H9 (cell line): ENCODE measurements at regions not wholly inside any gene's neighbourhood (a gene's known extent, or its start where the extent isn't known, plus 50 kb on each side); places are given as distances from the start of the nearest gene placed in this dataset.

ENCODE experiments used
- DNase-seq: peaks from one replicate; pipeline ENCODE4 v3.0.0-alpha.2; 2017
- H2AFZ ChIP-seq: one replicate; pipeline ENCODE4 v1.6.1; 2013; ENCODE audit warnings: mild to moderate bottlenecking, low read length, control low read depth, moderate library complexity
- H2AK5ac ChIP-seq: 2 replicates; pipeline ENCODE4 v1.6.1; 2013; ENCODE audit warnings: low read length, control low read depth, mixed read lengths; ENCODE audit not compliant: insufficient read length
- H2BK120ac ChIP-seq: one replicate; pipeline ENCODE4 v1.6.1; 2013; ENCODE audit warnings: low read depth, mild to moderate bottlenecking, low read length, control low read depth, inconsistent platforms; ENCODE audit not compliant: poor library complexity, severe bottlenecking
- H2BK12ac ChIP-seq: 2 replicates; pipeline ENCODE4 v1.6.1; 2013; ENCODE audit warnings: low read length, control low read depth, mixed read lengths, low read depth; ENCODE audit not compliant: insufficient read length
- H2BK15ac ChIP-seq: 2 replicates; pipeline ENCODE4 v1.6.1; 2013; ENCODE audit warnings: low read depth, low read length, control low read depth
- H2BK20ac ChIP-seq: one replicate; pipeline ENCODE4 v1.6.1; 2013; ENCODE audit warnings: low read depth, mild to moderate bottlenecking, low read length, control low read depth, inconsistent platforms; ENCODE audit not compliant: poor library complexity, severe bottlenecking
- H2BK5ac ChIP-seq: 2 replicates; pipeline ENCODE4 v1.6.1; 2013; ENCODE audit warnings: low read length, control low read depth, mixed read lengths; ENCODE audit not compliant: insufficient read length
- H3K14ac ChIP-seq: 2 replicates; pipeline ENCODE4 v1.6.1; 2013; ENCODE audit warnings: low read length, control low read depth; ENCODE audit not compliant: insufficient read depth
- H3K18ac ChIP-seq: 2 replicates; pipeline ENCODE4 v1.6.1; 2013; ENCODE audit warnings: low read depth, mild to moderate bottlenecking, mixed read lengths, low read length, control low read depth; ENCODE audit not compliant: insufficient read length
- H3K23ac ChIP-seq: 2 replicates; pipeline ENCODE4 v1.6.1; 2013; ENCODE audit warnings: low read length, control low read depth, mixed read lengths, low read depth; ENCODE audit not compliant: insufficient read length
- H3K23me2 ChIP-seq: 2 replicates; pipeline ENCODE4 v1.6.1; 2013; ENCODE audit warnings: low read depth, mild to moderate bottlenecking, mixed read lengths, low read length, control low read depth; ENCODE audit not compliant: insufficient read length, poor library complexity, severe bottlenecking
- H3K27ac ChIP-seq: 2 replicates; pipeline ENCODE4 v1.5.1; 2013; ENCODE audit warnings: low read length, control low read depth, mixed read lengths, low read depth; ENCODE audit not compliant: insufficient read length
- H3K27me3 ChIP-seq: 2 replicates; pipeline ENCODE4 v1.6.1; 2013; ENCODE audit warnings: low read length, control low read depth, inconsistent platforms; ENCODE audit not compliant: insufficient read depth
- H3K4ac ChIP-seq: 2 replicates; pipeline ENCODE4 v1.6.1; 2013; ENCODE audit warnings: low read depth, mild to moderate bottlenecking, control low read depth, inconsistent platforms, low read length, moderate library complexity
- H3K4me1 ChIP-seq: 2 replicates; pipeline ENCODE4 v1.6.1; 2013; ENCODE audit warnings: low read length, control low read depth, inconsistent platforms; ENCODE audit not compliant: insufficient read depth
- H3K4me2 ChIP-seq: 2 replicates; pipeline ENCODE4 v1.6.1; 2013; ENCODE audit warnings: low read length, control low read depth, mixed read lengths; ENCODE audit not compliant: insufficient read length, insufficient read depth
- H3K56ac ChIP-seq: 2 replicates; pipeline ENCODE4 v1.6.1; 2013; ENCODE audit warnings: low read depth, mild to moderate bottlenecking, mixed read lengths, low read length, control low read depth; ENCODE audit not compliant: insufficient read length
- H3K79me1 ChIP-seq: 2 replicates; pipeline ENCODE4 v1.6.1; 2013; ENCODE audit warnings: low read depth, mild to moderate bottlenecking, moderate library complexity, low read length, control low read depth, inconsistent platforms; ENCODE audit not compliant: insufficient read depth, poor library complexity, severe bottlenecking
- H3K79me2 ChIP-seq: 2 replicates; pipeline ENCODE4 v1.6.1; 2013; ENCODE audit warnings: low read length, control low read depth, inconsistent platforms; ENCODE audit not compliant: insufficient read depth
- H3K9ac ChIP-seq: 2 replicates; pipeline ENCODE4 v1.6.1; 2013; ENCODE audit warnings: low read length, control low read depth, mixed read lengths; ENCODE audit not compliant: insufficient read length; ENCODE audit errors: extremely low read depth
- H3K9me3 ChIP-seq: one replicate; pipeline ENCODE4 v1.6.1; 2013; ENCODE audit warnings: low read depth, low read length, inconsistent platforms; ENCODE audit not compliant: control insufficient read depth
- H3T11ph ChIP-seq: one replicate; pipeline ENCODE4 v1.6.1; 2013; ENCODE audit warnings: mild to moderate bottlenecking, low read length, control low read depth, inconsistent platforms
- H4K20me1 ChIP-seq: one replicate; pipeline ENCODE4 v1.6.1; 2013; ENCODE audit not compliant: control insufficient read depth, insufficient read length, insufficient read depth
- H4K5ac ChIP-seq: 2 replicates; pipeline ENCODE4 v1.6.1; 2013; ENCODE audit warnings: low read depth, mild to moderate bottlenecking, mixed read lengths, low read length, control low read depth; ENCODE audit not compliant: insufficient read length
- H4K8ac ChIP-seq: replicated peaks from 2 replicates; pipeline ENCODE4 v1.6.1; 2013; ENCODE audit warnings: low read length, control low read depth, mixed read lengths, low read depth; ENCODE audit not compliant: insufficient read length
- H4K91ac ChIP-seq: 2 replicates; pipeline ENCODE4 v1.6.1; 2013; ENCODE audit warnings: low read depth, mild to moderate bottlenecking, moderate library complexity, mixed read lengths, low read length, control low read depth; ENCODE audit not compliant: insufficient read length
- H3K27ac Mint-ChIP-seq, 3 experiments: 2 replicates in 2 of 3; 3 replicates in 1 of 3; pipeline ENCODE4 v1.8.0; 2020 to 2021; ENCODE audit warnings: mixed read lengths in 3 of 3, mild to moderate bottlenecking in 1 of 3, moderate library complexity in 1 of 3
- H3K27me3 Mint-ChIP-seq: 2 replicates; pipeline ENCODE4 v1.8.0; 2021; ENCODE audit warnings: low read depth, mild to moderate bottlenecking, moderate library complexity, mixed read lengths
- H3K36me3 Mint-ChIP-seq, 3 experiments: 2 replicates in 2 of 3; 3 replicates in 1 of 3; pipeline ENCODE4 v1.8.0; 2020 to 2021; ENCODE audit warnings: low read depth in 3 of 3, mixed read lengths in 3 of 3; ENCODE audit not compliant: insufficient read depth in 1 of 3
- H3K4me1 Mint-ChIP-seq, 2 experiments: 2 replicates each; pipeline ENCODE4 v1.8.0; 2020; ENCODE audit warnings: mixed read lengths in 2 of 2
- H3K4me3 Mint-ChIP-seq, 2 experiments: 2 replicates in 1 of 2; 3 replicates in 1 of 2; pipeline ENCODE4 v1.8.0; 2020 to 2021; ENCODE audit warnings: mild to moderate bottlenecking in 2 of 2, mixed read lengths in 2 of 2, moderate library complexity in 1 of 2
- H3K9me3 Mint-ChIP-seq, 2 experiments: 2 replicates in 1 of 2; 3 replicates in 1 of 2; pipeline ENCODE4 v1.8.0; 2020; ENCODE audit warnings: mild to moderate bottlenecking in 2 of 2, mixed read lengths in 2 of 2, moderate library complexity in 1 of 2
- CTCF ChIP-seq: fragments of 200-600 bp; sonication (generic); conservative IDR thresholded peaks from 3 replicates; pipeline ENCODE4 v1.8.0; 2021; ENCODE audit warnings: antibody characterized with exemption, mild to moderate bottlenecking
- WGBS: extraction: QIAGEN DNeasy Blood & Tissue Kit; methylation state at CpG from one replicate; pipeline ENCODE4 v1.1.7; 2013; ENCODE audit warnings: missing lambda C conversion rate, low lambda C conversion rate, mixed read lengths; ENCODE audit not compliant: insufficient read length; ENCODE audit errors: extremely low coverage; 5-methylcytosine and 5-hydroxymethylcytosine counted together

GRCh38 chr10:117442521-117442920 lies 67.3 kb upstream of the PDZD8 start:
- TF ChIP-seq CTCF: no peak
- WGBS: no CpG with 5 or more reads among the region's 6 CpGs

More at GRCh38 chr10:117442521-117442920, 67.3 kb upstream of the PDZD8 start:
- no peak overlapping the region for H2BK20ac ChIP-seq
- H3K79me2 ChIP-seq: no peaks in the 10 kb centered on the region
- H4K20me1 ChIP-seq: no peaks in the 10 kb centered on the region
- Mint-ChIP-seq H3K9me3 (peaks cover 31 to 40% of the 10 kb centered on the region in 2 experiments), H3K27ac (no peak overlapping the region), H3K4me1 (peaks cover 0 to 2% of the 10 kb centered on the region in 2 experiments; a peak in 1 of 4 replicates), H3K36me3 (peaks cover 15 to 36% (median 17%) of the 10 kb centered on the region in 3 experiments), H3K4me3 (no peak overlapping the region), H3K27me3 (peaks cover 27% of the 10 kb centered on the region)
- no peak overlapping the region for H2BK12ac ChIP-seq
- no peak overlapping the region for H3K56ac ChIP-seq
- no peak overlapping the region for H3T11ph ChIP-seq
- no peak overlapping the region for H4K5ac ChIP-seq
- H2AK5ac ChIP-seq: no peak overlapping the region
- DNase-seq: peak; percentile 36
- H3K9me3 ChIP-seq: peaks cover 15% of the 10 kb centered on the region
- H3K4me2 ChIP-seq: no peak overlapping the region
- no peaks in the 10 kb centered on the region for H3K4me1 ChIP-seq
- H3K18ac ChIP-seq: no peak overlapping the region
- no peak overlapping the region for H2AFZ ChIP-seq
- H2BK120ac ChIP-seq: no peak overlapping the region
- no peak overlapping the region for H3K23ac ChIP-seq
- no peak overlapping the region for H3K9ac ChIP-seq
- H3K27ac ChIP-seq: no peak overlapping the region
- no peak overlapping the region for H4K91ac ChIP-seq
- no peak overlapping the region for H2BK5ac ChIP-seq
- H3K23me2 ChIP-seq: no peaks in the 10 kb centered on the region
- H3K27me3 ChIP-seq: no peaks in the 10 kb centered on the region
- H3K4ac ChIP-seq: no peak overlapping the region
- no peak overlapping the region for H3K14ac ChIP-seq
- H3K79me1 ChIP-seq: no peaks in the 10 kb centered on the region
- no peak overlapping the region for H2BK15ac ChIP-seq
- no peak overlapping the region for H4K8ac ChIP-seq
